ENCODE measurements at regions not wholly inside any gene's neighbourhood (a gene's known extent, or its start where the extent isn't known, plus 50 kb on each side); places are given as distances from the start of the nearest gene placed in this dataset.
A peak's percentile ranks its signal among the peaks of the same experiment; 100 is the strongest.

GRCh38 chr2:49794396-49794795 is 640.1 kb upstream of the FSHR start:
- no peaks in the 10 kb centered on the region for H3K36me3 ChIP-seq
- no peaks in the 10 kb centered on the region for H3K4me1 ChIP-seq
- intact Hi-C loops (cut with DNase I; ENCODE audit: low total_unique reads) = no loop called here
- TF ChIP-seq POLR2A (IDR thresholded peaks at IDR 0.05) (no peak), POLR2AphosphoS5 (IDR thresholded peaks at IDR 0.05) (no peak), CTCF (IDR thresholded peaks at IDR 0.05) (no peak)
- no peaks in the 10 kb centered on the region for H3K9me3 ChIP-seq
- no peak overlapping the region for H3K4me3 ChIP-seq
- no peak for DNase-seq (ENCODE audit: low spot score in 2 of 2)
- no peak overlapping the region for H3K27ac ChIP-seq
- no peaks in the 10 kb centered on the region for H3K27me3 ChIP-seq

GRCh38 chr2:49788300-49788699 is 634.0 kb upstream of the FSHR start:
- H3K9me3 ChIP-seq = no peaks in the 10 kb centered on the region
- DNase-seq (ENCODE audit: low spot score in 2 of 2) = no peak
- intact Hi-C loops (cut with DNase I; ENCODE audit: low total_unique reads) = no loop called here
- no peak for TF ChIP-seq POLR2A (IDR thresholded peaks at IDR 0.05)
- TF ChIP-seq POLR2AphosphoS5 (IDR thresholded peaks at IDR 0.05) = no peak
- no peak for TF ChIP-seq CTCF (IDR thresholded peaks at IDR 0.05)
- H3K36me3 ChIP-seq = no peaks in the 10 kb centered on the region
- H3K27me3 ChIP-seq = no peaks in the 10 kb centered on the region
- no peaks in the 10 kb centered on the region for H3K4me1 ChIP-seq
- no peak overlapping the region for H3K27ac ChIP-seq
- H3K4me3 ChIP-seq = no peak overlapping the region

DNA sequence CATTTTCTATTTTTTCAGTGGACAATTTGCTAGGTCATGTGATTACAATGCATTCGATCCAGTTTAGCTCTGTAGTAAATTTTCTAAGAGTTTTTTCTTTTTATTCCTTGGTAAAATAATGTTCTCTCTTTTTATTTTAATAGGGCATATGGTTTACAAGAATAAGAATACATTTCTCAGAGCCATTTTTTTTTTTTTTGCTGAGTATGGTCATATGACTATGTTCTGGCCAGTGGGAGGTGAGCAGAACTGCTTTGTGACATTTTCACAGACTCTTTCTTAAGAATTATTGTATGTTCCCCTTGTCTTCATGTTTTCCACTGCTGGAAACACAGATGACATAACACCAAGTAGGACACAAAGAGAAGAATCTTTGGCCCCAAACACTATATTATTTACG is 626.6 kb upstream of the FSHR start:
- intact Hi-C loops (cut with DNase I; ENCODE audit: low total_unique reads) = no loop called here
- no peak for TF ChIP-seq CTCF (IDR thresholded peaks at IDR 0.05)
- no peak for TF ChIP-seq POLR2A (IDR thresholded peaks at IDR 0.05)
- no peak for TF ChIP-seq POLR2AphosphoS5 (IDR thresholded peaks at IDR 0.05)
- H3K4me1 ChIP-seq = no peaks in the 10 kb centered on the region

DNA sequence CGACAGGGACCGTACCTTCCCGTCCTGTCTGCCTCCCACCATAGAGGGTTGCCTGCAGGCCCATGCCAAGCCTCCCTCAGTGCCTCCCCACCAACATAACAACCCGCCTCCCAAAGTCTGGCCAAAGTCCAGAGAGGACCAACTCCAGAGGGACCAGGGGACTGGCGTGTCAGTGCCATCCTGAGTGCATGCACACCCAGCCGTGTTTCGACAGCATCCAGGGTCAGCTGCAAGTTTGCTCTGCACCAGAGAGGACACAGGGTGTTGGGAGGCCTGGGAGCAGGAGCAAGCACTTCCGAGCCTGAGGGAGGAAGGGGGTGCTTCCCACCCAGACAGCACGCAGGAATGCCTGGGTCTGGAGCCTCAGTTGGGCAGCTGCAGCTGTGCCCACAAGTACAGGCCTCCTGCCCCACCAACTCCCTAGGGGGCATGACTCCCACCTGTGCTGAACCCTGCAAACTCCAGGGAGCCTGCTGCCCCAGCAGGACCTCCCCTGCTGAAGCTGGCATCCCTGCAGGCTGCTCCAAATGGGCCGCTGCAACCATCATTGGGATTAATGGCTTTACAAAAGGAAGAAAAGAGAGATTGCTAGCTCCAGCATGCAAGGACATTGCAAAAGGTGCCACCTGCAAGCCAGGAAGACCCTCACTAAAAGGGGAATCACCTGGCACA is 618.1 kb upstream of the FSHR start:
- Histone ChIP-seq H3K27me3 (no peaks in the 10 kb centered on the region), H3K4me1 (no peaks in the 10 kb centered on the region), H3K36me3 (no peaks in the 10 kb centered on the region), H3K9me3 (no peaks in the 10 kb centered on the region), H3K4me3 (no peak overlapping the region), H3K27ac (no peak overlapping the region)
- DNase-seq (ENCODE audit: low spot score in 2 of 2) = no peak
- TF ChIP-seq POLR2AphosphoS5 (IDR thresholded peaks at IDR 0.05) = no peak
- no peak for TF ChIP-seq POLR2A (IDR thresholded peaks at IDR 0.05)
- TF ChIP-seq CTCF (IDR thresholded peaks at IDR 0.05) = no peak
- intact Hi-C loops (cut with DNase I; ENCODE audit: low total_unique reads) = no loop called here

More for the DNA sequence above, 626.6 kb upstream of the FSHR start:
- H3K36me3 ChIP-seq = no peaks in the 10 kb centered on the region
- no peak overlapping the region for H3K4me3 ChIP-seq
- no peak overlapping the region for H3K27ac ChIP-seq
- DNase-seq (ENCODE audit: low spot score in 2 of 2) = no peak
- H3K9me3 ChIP-seq = no peaks in the 10 kb centered on the region
- no peaks in the 10 kb centered on the region for H3K27me3 ChIP-seq

- H3K4me1 ChIP-seq = no peaks in the 10 kb centered on the region
- no peaks in the 10 kb centered on the region for H3K36me3 ChIP-seq
- no peak for DNase-seq (ENCODE audit: low spot score in 2 of 2)
- intact Hi-C loops (cut with DNase I; ENCODE audit: low total_unique reads) = no loop called here
- H3K27me3 ChIP-seq = no peaks in the 10 kb centered on the region
- TF ChIP-seq CTCF (IDR thresholded peaks at IDR 0.05) (peak in 1 of 3 donors; percentile 9), POLR2AphosphoS5 (IDR thresholded peaks at IDR 0.05) (no peak)
- no peak overlapping the region for H3K27ac ChIP-seq
- H3K4me3 ChIP-seq = no peak overlapping the region
- no peaks in the 10 kb centered on the region for H3K9me3 ChIP-seq
These were observed 616.6 kb upstream of the FSHR start for GRCh38 chr2:49770919-49771318.
